EL (cell line): ENCODE measurements at regions not wholly inside any gene's neighbourhood (a gene's known extent, or its start where the extent isn't known, plus 50 kb on each side); places are given as distances from the start of the nearest gene placed in this dataset.

Source experiments
- DNase-seq: peaks from one replicate; pipeline ENCODE4 v3.0.0-alpha.2; 2016

DNA sequence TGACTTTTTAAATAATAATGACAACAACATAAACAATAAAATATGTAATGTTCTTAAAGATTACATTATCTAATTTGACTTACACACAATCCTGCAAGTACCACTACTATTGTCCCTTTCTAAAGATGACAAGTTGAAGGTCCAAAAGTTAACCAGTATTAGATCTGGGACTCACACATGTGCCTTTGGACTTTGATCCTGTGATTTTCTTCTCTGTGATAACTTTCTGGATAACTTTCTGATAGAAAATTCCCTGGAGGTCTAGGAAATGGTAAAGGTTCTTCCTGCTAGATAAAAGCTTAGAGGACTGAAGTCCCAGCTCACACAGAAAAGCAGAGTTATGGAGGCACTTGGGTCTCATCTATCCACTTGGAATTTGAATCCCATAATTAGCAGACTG is 311.9 kb upstream of the KLHL29 start:
- DNase-seq: no peak

DNA sequence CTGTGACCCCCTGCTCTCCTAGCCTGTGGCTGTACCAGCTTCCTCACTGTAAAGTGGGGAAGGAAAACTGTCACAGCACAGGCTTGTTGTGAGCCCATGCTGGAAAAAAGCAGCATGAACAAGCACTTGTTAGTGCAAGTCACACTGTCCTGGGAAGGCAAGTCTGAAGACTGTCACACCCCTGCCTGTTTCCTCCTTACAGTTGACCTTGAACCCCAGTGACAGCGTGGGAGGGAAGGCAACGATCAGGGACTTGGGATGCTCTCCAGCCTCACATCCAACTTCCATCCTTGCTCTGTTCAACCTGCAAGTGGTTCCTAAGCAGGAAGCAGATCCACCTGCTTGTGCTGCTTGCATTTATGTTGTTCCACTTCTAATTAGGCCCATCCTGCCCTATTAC is 311.3 kb upstream of the KLHL29 start:
- DNase-seq: no peak

DNA sequence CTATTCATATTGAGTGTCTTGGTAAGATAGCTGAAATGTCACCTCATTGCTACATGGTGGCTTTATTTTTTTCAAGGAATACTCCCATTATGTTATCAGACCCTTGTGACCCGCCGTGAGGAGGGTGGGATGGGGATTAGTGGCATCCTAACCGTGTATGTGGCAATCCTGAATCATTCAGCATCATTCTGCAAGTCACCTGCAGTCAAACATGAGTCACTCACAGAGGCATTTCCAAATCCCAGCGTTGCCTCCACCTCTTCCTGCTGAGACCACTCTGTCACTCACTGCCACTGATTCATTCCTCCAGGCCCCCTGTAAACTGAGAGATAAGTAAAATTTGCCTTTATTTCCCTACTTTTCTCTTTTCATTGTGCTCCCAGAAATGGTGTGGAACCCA is 307.4 kb upstream of the KLHL29 start:
- no peak for DNase-seq

DNA sequence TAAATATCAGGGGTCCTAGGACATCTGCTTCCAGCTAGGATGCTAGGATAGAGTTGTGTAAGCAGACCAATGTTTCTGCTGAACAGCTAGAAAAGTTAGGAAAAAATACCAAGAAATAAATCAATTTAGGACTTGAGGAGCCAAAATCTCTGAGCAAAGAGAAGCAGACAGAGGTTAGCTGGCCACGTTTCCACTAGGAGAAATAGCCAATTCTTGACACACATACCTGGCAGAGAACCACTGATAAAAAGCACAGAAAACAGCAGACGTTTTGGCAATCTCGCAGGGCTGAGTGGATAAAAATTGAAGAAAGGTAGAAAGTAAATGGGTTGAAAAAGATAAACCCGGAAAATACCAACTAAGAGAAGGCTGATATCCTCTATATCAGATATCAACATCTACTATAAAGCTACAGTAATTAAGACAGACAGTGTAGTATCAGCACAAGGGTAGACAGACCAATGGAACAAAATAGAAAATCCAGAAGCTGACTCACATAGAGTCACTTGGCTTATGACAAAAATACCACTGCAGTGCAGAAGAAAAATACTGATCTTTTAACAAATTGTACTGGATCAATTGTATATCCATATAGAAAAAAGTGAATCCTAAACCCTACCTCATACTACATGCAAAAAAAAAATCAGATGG is 306.1 kb upstream of the KLHL29 start:
- no peak for DNase-seq

DNA sequence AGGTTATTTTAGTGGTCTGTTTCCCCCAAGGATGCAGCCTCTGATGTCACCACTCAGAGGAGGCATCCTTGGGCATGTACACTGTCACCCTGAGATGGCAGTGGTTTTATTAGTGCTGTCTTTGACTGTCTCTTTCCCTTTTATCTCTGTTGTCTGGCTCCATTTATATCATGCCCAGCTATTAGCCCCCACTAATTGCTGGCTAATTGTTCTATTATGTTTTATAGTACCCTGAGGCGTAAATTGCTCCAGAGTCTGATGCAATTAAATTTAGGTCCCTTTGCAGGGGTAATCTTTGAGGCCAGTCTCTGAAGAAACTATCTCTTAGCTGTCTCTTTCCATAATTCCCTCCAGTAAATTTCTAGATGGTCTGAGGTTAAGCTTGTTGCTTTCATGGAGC is 301.0 kb upstream of the KLHL29 start:
- DNase-seq: no peak

DNA sequence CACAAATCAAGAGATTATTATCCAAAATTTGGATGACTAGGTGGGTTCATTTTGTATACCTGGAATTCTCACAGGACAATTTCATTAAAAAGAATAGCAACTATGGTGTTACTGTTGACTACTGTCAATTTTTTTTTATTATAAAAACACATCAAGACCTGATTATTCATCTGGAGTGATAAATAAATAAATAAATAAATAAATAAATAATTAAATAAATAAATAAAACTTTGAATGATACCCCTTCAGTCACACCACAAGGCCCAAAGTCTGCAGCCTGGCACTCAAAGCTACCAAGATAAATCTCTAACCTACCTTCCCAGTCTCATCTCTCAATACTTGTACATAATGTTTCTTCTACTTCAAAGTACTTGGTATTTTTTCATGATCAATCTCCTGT is 294.0 kb upstream of the KLHL29 start:
- no peak for DNase-seq

DNA sequence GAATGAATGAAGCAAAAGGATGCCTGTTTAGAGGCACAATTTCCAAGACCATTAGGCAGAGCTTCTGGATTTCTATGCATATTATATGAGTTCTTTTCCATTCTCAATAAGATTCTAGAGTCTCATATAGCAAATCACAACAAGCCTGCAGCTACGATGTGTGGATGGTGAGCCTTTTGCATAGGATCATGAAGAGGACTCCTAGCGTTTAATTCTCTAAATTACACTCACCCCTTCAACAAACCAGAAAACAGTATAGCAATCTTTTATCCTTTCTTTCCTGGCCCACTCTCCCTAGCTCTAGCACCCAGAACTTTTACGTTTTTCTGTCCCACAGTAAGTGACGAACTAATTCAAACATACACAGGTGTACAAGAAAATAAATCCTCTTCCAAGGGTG is 293.1 kb upstream of the KLHL29 start:
- DNase-seq: no peak

DNA sequence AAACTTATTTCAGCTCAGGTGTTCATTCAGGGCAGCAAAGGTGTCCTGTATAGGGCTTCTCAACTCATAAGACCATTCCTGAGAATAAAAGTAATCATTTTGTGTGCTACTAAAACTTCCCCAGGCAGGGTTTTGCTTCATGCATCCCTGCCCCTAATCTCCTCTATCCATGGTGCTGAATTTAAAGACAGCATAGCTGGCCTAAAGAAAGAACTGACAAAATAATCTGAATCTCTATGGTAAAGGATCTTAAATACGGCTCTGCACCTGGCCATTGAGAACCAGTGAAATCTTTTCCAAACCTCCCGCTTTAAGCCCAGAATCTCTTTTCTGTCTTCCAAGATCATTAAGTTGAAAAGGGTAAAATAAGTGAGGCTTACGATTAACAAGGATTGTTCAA is 292.1 kb upstream of the KLHL29 start:
- no peak for DNase-seq

DNA sequence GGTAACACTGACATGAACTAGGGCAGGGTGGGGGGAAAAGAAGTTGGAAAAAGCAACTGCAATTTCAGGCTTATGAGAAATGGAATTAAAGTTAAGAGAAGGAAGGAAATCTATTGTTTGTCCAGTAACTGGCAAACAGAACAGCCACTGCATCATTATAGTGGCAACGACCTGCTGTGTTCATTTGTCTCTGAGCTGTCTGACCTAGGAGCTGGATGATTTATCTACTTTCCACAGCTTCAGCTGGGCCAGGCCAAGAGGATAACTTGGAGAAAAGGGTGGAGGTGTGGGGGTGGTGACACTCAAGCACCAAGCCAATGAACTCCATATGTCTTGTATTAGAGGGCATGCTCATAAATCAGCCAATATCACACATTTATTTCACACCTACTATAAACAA is 291.5 kb upstream of the KLHL29 start:
- no peak for DNase-seq

DNA sequence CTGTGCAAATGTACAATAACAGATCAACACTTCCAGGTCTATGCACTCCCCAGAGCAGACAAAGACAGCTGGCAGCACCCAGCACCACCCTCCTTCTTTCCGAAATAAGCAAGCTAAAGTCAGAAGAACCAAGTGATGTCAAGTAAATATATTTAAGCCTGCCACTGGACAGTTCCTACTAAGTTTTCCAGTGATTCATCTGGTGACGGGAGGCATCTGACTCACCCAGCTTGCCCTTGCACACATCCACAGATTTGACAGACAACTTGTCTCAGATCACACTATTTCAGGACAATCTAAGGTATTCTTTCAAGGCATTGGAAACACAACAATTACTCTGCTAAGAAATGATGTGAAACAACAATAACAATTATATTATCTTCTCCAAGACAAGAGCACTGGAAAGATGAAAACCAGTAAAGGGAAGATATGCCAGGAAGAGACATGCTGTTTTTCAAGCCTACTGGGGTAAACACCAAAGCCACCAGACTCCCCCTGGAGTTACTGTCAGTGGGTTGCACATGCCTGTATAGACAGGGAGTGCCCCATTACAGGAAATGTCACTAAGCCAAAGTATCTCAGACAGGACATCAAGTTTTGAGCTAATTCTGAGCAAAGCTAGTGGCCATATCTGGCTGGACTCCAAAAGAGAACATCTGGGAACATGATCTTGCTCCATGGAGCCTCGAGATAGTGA is 287.9 kb upstream of the KLHL29 start:
- DNase-seq: no peak

DNA sequence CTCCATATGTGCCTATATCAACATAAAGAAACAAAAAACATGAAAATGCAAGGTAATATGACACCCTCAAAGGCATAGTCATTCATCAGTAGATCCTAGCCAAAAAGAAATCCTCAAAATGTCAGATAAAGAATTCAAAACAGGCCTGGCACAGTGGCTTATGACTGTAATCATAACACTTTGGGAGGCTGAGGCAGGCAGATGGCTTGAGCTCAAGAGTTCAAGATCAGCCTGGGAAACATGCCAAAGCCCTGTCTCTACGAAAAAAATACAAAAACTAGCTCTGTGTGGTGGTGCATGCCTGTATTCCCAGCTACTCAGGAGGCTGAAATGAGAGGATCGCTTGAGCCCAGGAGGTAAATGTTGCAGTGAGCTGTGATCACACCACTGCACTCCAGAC is 284.6 kb upstream of the KLHL29 start:
- DNase-seq: no peak

DNA sequence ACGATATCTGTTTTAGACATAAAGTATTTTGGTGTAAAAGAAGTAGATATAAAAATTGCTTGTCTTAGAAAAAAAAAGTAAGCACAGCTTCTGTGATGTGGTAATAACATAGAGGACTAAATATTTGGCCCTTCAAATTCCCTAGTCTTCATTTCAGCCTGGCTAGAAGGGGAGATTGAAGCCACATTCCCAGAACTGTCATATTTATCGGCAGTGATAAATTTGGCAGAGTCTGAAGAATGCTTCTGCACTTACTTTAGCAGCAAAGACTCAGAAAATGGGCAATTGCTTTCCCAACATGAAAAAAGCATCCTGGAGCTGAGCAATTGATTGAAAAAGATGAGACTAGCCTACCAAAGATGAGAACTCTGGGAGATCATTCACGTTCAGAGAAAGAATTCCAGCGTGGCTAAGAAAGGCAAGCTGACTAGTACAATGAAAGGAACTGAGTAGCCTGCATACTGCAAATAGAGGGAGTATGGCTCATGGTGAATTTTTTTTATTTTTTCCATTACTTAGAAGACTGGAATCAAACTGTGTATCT is 278.7 kb upstream of the KLHL29 start:
- DNase-seq: no peak

DNA sequence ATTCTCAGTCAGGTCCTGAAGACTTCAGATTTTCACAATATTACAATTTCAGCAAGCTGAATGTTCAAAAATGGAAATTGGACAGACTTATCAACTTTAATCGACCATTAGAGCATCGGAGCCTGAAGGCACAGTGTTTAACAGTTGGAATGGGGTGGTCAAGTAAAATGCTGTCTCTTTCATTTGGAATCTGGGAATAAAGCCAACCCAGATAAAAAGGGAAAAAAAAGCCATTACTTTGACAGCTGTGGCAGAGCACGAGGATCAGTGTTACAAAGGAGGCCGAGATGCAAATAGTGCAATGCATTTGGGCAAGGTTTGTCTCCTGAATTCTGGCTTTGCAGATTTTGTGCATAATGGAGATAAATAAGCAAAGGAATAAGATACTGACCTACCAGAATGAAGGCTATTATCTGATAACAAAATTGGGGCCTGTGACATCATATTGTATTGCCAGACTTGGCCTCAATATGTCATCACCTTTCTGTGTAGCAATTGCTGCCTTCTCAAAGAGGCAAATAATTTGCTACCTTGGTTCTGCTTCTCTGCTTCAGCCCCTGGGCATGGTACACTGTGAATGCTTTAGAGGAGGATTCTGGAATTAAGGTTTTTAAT is 277.5 kb upstream of the KLHL29 start:
- DNase-seq: no peak

DNA sequence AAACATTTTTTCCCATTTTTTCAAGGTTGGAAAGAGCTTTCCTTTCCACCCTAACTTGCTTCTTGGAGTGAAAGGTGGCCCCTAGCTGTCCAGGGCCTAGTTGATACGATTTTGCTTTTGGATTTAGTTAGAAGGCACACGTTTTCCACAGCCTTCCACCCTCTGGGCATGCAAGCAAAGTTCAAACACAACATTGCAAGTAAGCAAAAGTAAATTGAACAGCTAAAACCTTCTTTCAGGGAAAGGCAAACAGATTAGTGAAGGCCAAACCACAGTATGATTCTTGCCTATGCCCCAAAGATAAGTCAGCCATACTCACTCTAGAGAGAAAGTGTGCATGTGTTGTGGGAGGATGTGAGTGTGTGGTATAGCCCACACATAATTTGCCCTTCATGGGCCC is 273.7 kb upstream of the KLHL29 start:
- no peak for DNase-seq

DNA sequence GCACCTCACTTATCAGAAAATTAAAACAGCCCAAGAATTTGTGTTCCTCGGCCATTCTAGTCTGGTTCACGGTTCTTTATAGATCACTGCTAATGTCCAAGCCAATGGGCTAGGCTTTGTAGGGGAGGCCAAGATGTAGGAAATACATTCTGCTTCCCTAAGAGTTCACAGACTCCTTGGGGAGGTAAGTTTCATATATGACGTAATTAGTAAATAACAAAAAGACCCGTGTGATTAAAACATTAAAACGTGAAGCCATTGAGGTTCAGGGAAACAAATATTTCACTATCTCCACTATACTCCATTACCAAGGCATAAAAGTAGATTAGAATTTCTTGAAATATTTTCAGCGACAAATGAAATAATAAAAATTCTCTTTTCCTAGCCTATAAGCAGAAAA is 272.5 kb upstream of the KLHL29 start:
- DNase-seq: no peak

DNA sequence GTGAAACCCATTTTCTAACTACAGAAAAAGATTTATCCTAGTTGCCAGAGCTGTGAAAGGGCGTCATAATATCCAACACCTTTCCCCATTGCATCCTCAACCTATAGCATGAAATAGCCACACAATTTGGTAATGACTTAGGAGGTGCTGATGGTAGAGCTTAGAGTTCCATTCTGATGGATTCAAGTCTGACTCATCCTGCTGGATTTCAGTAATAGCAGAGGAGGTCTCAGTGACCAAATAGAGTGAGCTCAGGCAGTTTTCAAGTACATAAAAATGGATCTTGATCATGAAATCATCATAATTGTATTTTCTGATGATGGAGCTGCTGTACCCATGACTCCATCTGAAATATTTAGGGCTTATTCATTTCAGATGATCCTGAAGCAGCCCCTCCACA is 270.7 kb upstream of the KLHL29 start:
- no peak for DNase-seq

DNA sequence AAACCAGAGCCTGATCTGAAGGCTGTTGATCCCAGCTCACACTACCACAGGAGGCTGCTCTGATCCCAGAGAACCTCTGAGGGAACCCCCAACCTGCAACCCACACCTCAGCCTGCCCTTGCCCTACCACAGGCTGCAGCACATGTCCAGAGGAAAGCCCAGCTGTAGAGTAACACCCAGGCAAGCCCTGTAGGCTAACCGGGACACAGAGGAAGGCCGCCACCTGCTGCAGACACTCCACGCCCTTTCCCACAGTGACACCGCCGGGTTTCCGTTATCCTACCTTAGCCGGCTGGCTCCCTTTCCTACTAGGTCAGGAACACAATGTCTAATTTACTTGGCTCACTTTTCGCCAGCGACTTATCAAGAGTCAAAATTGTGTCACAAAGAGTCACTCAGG is 266.7 kb upstream of the KLHL29 start:
- DNase-seq: no peak

DNA sequence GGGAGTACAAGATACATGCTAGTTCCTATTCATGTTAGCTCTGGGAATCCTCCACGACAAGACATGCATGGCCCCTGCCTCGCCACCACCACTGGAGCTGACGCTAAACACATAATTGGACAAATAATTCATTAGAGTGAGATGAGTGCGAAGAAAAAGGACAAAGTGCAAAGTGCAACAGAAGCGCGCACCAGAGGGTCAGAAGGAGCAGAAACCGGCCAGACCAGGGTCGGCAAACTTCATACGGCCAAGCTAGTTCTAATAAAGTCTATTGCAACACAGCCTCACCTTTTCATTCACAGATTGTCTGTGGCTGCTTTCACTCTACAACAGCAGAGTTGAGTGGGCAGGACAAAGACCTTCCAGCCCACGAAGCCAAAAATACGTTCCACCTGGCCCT is 266.1 kb upstream of the KLHL29 start:
- no peak for DNase-seq

DNA sequence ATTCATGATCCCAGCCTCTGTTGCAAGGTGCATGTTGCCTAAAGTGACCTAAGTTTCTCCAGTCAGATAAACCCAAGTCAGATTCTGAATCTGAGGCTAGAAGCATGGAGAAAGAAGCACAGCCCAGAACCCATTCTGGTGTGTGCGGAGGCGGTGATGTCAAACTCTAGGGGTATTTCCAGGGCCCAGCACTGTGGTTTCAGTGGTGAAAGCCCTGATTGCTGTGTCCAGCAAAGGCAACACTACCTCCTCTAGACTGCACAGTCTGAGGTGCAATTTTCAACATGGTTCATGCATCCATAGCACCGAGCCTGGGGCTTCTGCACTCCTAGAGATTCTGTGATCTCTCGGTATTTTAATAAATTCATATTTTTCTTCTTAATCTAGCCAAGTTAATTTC is 264.8 kb upstream of the KLHL29 start:
- no peak for DNase-seq

DNA sequence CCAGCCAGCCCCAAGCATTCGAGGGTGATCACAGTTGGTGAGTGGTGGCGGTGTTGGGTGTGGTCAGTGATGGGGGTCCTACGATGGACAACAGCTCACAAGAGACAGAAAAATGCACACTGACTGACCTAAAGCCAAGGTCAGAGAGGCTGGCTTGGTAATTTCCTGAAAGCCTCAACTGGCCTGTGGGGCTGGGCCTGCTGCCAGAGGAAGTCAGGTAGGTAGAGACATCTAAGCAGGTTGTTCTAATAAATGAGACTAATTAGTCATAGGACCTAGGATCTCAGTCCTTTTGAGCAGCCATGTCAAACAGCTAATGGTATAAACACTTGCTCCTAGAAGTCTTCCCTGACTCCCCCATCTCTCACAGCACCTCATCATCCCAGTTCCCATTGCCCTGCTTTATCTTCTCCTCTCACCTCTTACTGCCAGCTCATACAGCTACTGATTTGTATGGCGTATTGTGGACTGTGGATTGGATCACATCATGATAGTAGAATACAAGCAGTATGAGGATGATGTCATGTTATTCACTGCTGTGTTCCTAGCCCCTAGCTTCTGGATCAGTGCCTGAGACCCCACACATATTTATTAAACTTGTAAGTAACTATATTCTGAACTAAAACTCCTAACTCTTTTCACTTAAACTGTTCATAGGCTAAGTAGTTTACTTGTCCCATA is 262.9 kb upstream of the KLHL29 start:
- no peak for DNase-seq

DNA sequence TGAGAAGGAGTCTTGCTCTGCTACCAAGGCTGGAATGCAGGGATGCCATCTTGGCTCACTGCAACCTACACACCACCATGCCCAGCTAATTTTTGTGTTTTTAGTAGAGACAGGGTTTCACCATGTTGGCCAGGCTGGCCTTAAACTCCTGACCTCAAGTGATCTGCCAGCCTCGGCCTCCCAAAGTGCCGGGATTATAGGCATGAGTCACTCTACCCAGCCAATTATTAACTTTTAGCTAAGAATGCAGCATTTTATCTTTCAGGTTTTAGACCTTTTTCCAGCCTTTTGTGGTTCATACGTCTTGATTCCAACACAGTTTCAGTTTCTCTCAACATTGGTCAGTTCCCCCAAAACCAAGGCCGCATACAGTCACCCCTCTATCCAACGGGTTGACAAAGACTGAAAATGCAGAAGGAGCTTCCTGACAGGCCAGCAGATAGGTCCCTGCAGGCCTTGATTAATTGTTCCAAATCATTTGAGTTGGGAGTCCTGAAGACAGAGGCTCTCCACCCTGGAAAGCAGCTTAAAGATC is 262.2 kb upstream of the KLHL29 start:
- no peak for DNase-seq

DNA sequence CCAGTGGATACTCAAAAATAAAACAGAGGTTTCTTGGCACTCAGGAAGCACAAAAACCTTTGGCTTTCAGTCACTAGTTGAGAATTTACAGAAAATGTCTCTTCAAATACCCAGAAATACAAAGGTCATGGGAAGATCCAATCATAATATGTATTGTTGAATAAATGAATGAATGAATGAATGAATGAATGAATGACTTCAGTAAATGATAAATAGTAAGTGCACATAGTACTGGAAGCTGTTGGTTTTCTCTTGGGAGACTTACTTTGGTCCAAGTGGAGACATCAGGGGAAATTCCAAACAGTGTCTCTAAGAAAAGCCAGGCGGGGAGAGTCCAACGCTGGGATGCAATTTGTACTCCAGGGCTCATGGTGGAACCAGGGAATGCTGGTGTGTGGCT is 261.3 kb upstream of the KLHL29 start:
- no peak for DNase-seq

DNA sequence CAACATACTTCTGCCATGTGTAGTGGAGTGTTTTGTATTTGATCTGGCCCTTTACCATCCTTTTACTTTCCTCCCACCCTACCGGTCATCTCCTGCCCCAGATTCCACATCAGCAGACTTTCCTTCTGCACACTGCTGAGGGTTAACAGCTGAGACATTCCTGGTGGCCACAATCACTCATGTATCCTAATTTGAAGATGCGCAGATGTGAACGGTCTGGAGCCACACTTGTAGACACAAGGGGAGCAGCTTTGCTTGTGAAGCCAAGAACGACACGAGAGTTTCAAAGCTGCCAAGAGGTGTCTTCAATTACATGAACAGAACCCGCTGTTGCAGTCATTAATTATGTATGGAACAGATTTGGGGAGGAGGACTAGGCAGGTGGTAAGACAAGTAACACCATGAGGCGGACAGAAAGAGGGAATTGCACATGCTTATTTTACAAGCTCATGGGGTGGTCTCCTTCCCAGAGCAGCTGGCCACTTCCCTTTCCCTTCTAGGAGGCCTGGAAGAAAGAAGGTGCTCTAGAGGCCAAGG is 260.7 kb upstream of the KLHL29 start:
- DNase-seq: no peak
